Endometrium (tissue), 2 donors: ENCODE measurements at regions not wholly inside any gene's neighbourhood (a gene's known extent, or its start where the extent isn't known, plus 50 kb on each side); places are given as distances from the start of the nearest gene placed in this dataset.

Experiments used
- FAIRE-seq: peaks from 2 replicates; lab custom pipeline; 2012; peaks lifted over from hg19 to GRCh38; lab: Jason Lieb, UNC
- donor health status: control.
- donor health status: control.

- FAIRE-seq: no peak
Measured at GRCh38 chr4:180581061-180581460, 1662.1 kb upstream of the TENM3 start.

- FAIRE-seq: no peak
Measured at GRCh38 chr4:180587379-180587778, 1655.8 kb upstream of the TENM3 start.

GRCh38 chr4:180589575-180589974, 1653.6 kb upstream of the TENM3 start:
- FAIRE-seq: no peak

GRCh38 chr4:180596888-180597483, 1646.2 kb upstream of the TENM3 start:
- FAIRE-seq: no peak

GRCh38 chr4:180598281-180598680, 1644.9 kb upstream of the TENM3 start:
- FAIRE-seq: no peak

- no peak for FAIRE-seq
Measured at GRCh38 chr4:180603791-180604190, 1639.4 kb upstream of the TENM3 start.

GRCh38 chr4:180610324-180610723, 1632.9 kb upstream of the TENM3 start:
- FAIRE-seq: no peak

GRCh38 chr4:180615746-180616145, 1627.5 kb upstream of the TENM3 start:
- FAIRE-seq: no peak

- FAIRE-seq: no peak
Measured at GRCh38 chr4:180617196-180617595, 1626.0 kb upstream of the TENM3 start.

GRCh38 chr4:180618396-180618795, 1624.8 kb upstream of the TENM3 start:
- no peak for FAIRE-seq

GRCh38 chr4:180619440-180619839, 1623.8 kb upstream of the TENM3 start:
- no peak for FAIRE-seq

GRCh38 chr4:180622254-180622653, 1620.9 kb upstream of the TENM3 start:
- FAIRE-seq: no peak

- no peak for FAIRE-seq
Measured at GRCh38 chr4:180625653-180626052, 1617.5 kb upstream of the TENM3 start.

- no peak for FAIRE-seq
Measured at GRCh38 chr4:180630012-180630665, 1613.1 kb upstream of the TENM3 start.

- no peak for FAIRE-seq
Measured at GRCh38 chr4:180634306-180634705, 1608.9 kb upstream of the TENM3 start.

GRCh38 chr4:180635281-180635680, 1607.9 kb upstream of the TENM3 start:
- FAIRE-seq: no peak

- no peak for FAIRE-seq
Measured at GRCh38 chr4:180636696-180637404, 1606.4 kb upstream of the TENM3 start.

- no peak for FAIRE-seq
Measured at GRCh38 chr4:180637616-180638015, 1605.6 kb upstream of the TENM3 start.

GRCh38 chr4:180640193-180640592, 1603.0 kb upstream of the TENM3 start:
- FAIRE-seq: no peak

GRCh38 chr4:180641495-180641894, 1601.7 kb upstream of the TENM3 start:
- peak; percentile 72 for FAIRE-seq

- FAIRE-seq: no peak
Measured at GRCh38 chr4:180642732-180643131, 1600.5 kb upstream of the TENM3 start.

- FAIRE-seq: no peak
Measured at GRCh38 chr4:180650273-180650672, 1592.9 kb upstream of the TENM3 start.

- FAIRE-seq: no peak
Measured at GRCh38 chr4:180652533-180652932, 1590.7 kb upstream of the TENM3 start.

GRCh38 chr4:180655886-180656285, 1587.3 kb upstream of the TENM3 start:
- FAIRE-seq: no peak
